Lung (tissue), 11 donors: ENCODE measurements at regions not wholly inside any gene's neighbourhood (a gene's known extent, or its start where the extent isn't known, plus 50 kb on each side); places are given as distances from the start of the nearest gene placed in this dataset.

ENCODE experiments used
- ATAC-seq: fragments of 200-7000 bp; cut with Tn5 transposase; one replicate; pipeline ENCODE4 v1.9.1; 2020; ENCODE audit warnings: moderate number of reproducible peaks; ENCODE audit not compliant: insufficient read depth, low FRiP score
- DNase-seq, 3 donors: peaks; one replicate each; pipeline ENCODE4 v3.0.0-alpha.2; 2013 to 2017
- H3K27ac ChIP-seq, 2 donors: one replicate each; pipeline ENCODE4 v1.5.1; 2013; ENCODE audit warnings: mild to moderate bottlenecking in 2 of 2, moderate library complexity in 2 of 2, control low read depth in 1 of 2, inconsistent platforms in 1 of 2, low read depth in 1 of 2, low read length in 1 of 2
- H3K27me3 ChIP-seq, 3 donors: one replicate each; pipeline ENCODE4 v1.5.1; 2013; ENCODE audit warnings: low read length in 2 of 3; ENCODE audit not compliant: control insufficient read depth in 3 of 3, insufficient read depth in 3 of 3
- H3K36me3 ChIP-seq, 4 donors: one replicate each; pipeline ENCODE4 v1.5.1; 2013; ENCODE audit warnings: low read length in 4 of 4, mild to moderate bottlenecking in 1 of 4, moderate library complexity in 1 of 4; ENCODE audit not compliant: control insufficient read depth in 4 of 4, insufficient read depth in 4 of 4
- H3K4me1 ChIP-seq, 5 donors: one replicate each; pipeline ENCODE4 v1.5.1; 2013; ENCODE audit warnings: low read length in 5 of 5, mild to moderate bottlenecking in 2 of 5, moderate library complexity in 1 of 5; ENCODE audit not compliant: control insufficient read depth in 5 of 5, insufficient read depth in 5 of 5
- H3K4me3 ChIP-seq: one replicate; pipeline ENCODE4 v1.5.1; 2013; ENCODE audit warnings: mild to moderate bottlenecking, control low read depth, moderate library complexity
- H3K9ac ChIP-seq, 2 donors: one replicate each; pipeline ENCODE4 v1.5.1; 2013; ENCODE audit warnings: low read length in 2 of 2, control low read depth in 1 of 2; ENCODE audit not compliant: insufficient read depth in 1 of 2
- H3K9me3 ChIP-seq, 4 donors: one replicate each; pipeline ENCODE4 v1.5.1; 2013; ENCODE audit warnings: low read length in 3 of 4, mild to moderate bottlenecking in 1 of 4, moderate library complexity in 1 of 4; ENCODE audit not compliant: control insufficient read depth in 4 of 4, insufficient read depth in 3 of 4
- WGBS, 2 donors: extraction: QIAGEN DNeasy Blood & Tissue Kit; methylation state at CpG; one replicate each; pipeline ENCODE4 v1.1.7; 2013; 5-methylcytosine and 5-hydroxymethylcytosine counted together
- TF ChIP-seq, protein P1 (sequence below): IDR thresholded peaks from 2 replicates; pipeline ENCODE4 v1.5.1; 2012; ENCODE audit warnings: mild to moderate bottlenecking; ENCODE audit errors: control extremely low read depth, extremely low read depth
- donor health status: control.
- donor health status: control.
- donor health status: Bipolar disorder and iron deficiency.
- donor health status: healthy.
- donor health status: DM: yes; HTN: yes; CAD: no.

DNA sequence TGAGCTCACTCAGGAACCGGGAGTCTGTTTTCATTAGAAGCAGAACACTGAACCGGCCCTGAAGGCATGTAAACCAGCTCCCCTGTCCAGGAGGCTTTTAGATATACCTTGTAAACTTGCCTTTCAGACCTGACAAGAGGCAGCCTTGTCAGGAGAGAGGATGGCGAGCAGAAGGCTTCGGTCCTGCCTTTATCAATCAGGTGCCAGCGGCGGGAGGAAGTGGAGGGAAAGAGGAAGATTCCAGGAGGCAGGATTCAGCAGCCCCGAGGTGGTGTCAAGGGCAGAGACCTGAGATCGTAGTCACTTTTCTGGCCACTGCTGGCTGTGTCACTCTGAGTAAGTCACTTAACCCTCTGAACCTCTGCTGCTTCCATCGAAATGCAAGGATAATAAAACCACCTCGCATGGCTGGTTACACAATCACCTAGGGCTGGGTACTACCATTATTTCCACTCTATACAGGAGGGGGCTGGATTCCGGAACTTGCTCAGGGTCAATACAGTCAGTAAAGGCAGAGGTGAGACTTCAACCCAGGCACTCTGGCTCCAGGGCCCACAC lies 181.0 kb downstream of the CHST1 start:
- no peak for ATAC-seq
- no peaks in the 10 kb centered on the region for H3K9me3 ChIP-seq
- H3K36me3 ChIP-seq: no peaks in the 10 kb centered on the region
- no peak overlapping the region for H3K4me3 ChIP-seq
- TF ChIP-seq, protein P1, sequence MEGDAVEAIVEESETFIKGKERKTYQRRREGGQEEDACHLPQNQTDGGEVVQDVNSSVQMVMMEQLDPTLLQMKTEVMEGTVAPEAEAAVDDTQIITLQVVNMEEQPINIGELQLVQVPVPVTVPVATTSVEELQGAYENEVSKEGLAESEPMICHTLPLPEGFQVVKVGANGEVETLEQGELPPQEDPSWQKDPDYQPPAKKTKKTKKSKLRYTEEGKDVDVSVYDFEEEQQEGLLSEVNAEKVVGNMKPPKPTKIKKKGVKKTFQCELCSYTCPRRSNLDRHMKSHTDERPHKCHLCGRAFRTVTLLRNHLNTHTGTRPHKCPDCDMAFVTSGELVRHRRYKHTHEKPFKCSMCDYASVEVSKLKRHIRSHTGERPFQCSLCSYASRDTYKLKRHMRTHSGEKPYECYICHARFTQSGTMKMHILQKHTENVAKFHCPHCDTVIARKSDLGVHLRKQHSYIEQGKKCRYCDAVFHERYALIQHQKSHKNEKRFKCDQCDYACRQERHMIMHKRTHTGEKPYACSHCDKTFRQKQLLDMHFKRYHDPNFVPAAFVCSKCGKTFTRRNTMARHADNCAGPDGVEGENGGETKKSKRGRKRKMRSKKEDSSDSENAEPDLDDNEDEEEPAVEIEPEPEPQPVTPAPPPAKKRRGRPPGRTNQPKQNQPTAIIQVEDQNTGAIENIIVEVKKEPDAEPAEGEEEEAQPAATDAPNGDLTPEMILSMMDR: no peak
- H3K27ac ChIP-seq: no peak overlapping the region
- no peaks in the 10 kb centered on the region for H3K4me1 ChIP-seq
- WGBS, 2 donors: 49 to 55% methylated on average over 11 of the region's 11 CpGs
- DNase-seq: no peak
- H3K9ac ChIP-seq: no peak overlapping the region
- peaks cover 0 to 10% (median 0%) of the 10 kb centered on the region in 3 donors for H3K27me3 ChIP-seq

DNA sequence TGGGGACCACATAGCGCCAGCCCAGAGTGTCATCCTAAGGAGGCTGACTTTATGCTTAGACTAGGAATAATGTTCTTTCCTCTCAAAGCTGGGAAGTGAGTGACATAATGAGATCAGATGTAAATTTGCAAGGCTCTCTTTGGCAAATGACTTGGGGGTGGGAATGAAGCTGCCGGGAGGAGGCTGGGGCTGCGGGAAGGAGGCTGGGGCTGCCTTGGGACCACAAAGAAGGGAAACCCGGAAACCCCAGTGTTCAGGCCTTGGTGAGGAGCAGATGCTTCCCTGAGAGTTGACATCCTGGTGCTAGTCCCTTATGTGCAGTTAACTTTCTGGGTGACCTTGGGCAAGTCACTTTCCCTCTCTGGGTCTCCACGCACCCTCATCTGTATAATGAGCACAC lies 182.0 kb downstream of the CHST1 start:
- Histone ChIP-seq H3K4me1 (no peaks in the 10 kb centered on the region), H3K9ac (no peak overlapping the region), H3K27me3 (peaks cover 0 to 10% (median 0%) of the 10 kb centered on the region in 3 donors), H3K27ac (no peak overlapping the region), H3K4me3 (no peak overlapping the region), H3K36me3 (no peaks in the 10 kb centered on the region), H3K9me3 (no peaks in the 10 kb centered on the region)
- TF ChIP-seq, protein P1: no peak
- ATAC-seq (no peak), DNase-seq (no peak)
- 90 to 96% methylated on average over 5 of the region's 5 CpGs for WGBS, 2 donors

DNA sequence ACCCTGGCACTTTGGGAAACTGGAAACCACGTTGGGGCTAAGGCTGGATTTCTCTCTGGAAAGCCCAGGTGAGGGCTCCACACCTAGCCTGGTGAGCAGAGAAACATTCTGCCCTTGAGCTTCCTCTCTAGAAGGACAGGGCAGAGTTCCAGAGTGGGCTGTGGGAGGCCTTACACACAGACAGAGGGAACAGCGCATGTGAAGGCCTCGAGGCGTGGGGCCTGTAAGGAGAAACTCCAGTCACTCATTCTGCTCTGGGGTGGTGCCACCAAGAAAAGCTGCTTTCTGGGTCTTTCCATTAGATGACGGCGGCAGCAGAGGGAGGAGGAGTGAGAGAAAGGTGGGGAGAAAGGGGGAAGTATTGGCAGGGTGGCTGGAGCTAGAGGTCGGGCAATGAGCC lies 183.1 kb downstream of the CHST1 start:
- Histone ChIP-seq H3K4me1 (no peaks in the 10 kb centered on the region), H3K27ac (no peak overlapping the region), H3K27me3 (peaks cover 0 to 10% (median 0%) of the 10 kb centered on the region in 3 donors), H3K36me3 (no peaks in the 10 kb centered on the region), H3K9me3 (no peaks in the 10 kb centered on the region), H3K9ac (no peak overlapping the region), H3K4me3 (no peak overlapping the region)
- DNase-seq: no peak
- TF ChIP-seq, protein P1: no peak
- ATAC-seq: no peak
- WGBS, 2 donors: 72 to 75% methylated on average over 7 of the region's 7 CpGs

DNA sequence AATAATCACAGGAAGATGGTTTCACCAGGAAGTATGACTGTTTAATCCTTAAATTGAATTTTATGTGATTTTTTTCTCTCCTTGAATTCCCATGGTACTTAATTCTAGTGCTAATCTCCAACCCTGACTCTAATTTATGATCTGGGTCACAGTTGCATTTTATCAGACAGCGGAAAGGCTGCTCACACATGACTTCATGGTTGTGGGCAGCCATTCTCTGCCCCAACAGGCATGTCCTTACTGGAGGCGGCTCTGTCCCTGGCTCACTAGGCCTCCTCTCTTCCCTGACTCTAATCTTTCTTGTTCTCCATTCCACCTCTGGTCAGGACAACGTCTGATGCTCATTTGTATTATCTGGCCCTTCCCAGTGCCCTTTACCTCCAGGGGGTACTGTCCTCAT lies 184.4 kb downstream of the CHST1 start:
- TF ChIP-seq, protein P1: no peak
- Histone ChIP-seq H3K27ac (no peak overlapping the region), H3K9ac (no peak overlapping the region), H3K9me3 (peaks cover 0 to 2% (median 0%) of the 10 kb centered on the region in 4 donors), H3K27me3 (peaks cover 0 to 10% (median 0%) of the 10 kb centered on the region in 3 donors), H3K4me1 (no peaks in the 10 kb centered on the region), H3K4me3 (no peak overlapping the region), H3K36me3 (no peaks in the 10 kb centered on the region)
- WGBS, 2 donors: 69 to 77% methylated on average over 3 of the region's 3 CpGs
- no peak for DNase-seq
- no peak for ATAC-seq
